ENCODE measurements at regions not wholly inside any gene's neighbourhood (a gene's known extent, or its start where the extent isn't known, plus 50 kb on each side); places are given as distances from the start of the nearest gene placed in this dataset.

DNA sequence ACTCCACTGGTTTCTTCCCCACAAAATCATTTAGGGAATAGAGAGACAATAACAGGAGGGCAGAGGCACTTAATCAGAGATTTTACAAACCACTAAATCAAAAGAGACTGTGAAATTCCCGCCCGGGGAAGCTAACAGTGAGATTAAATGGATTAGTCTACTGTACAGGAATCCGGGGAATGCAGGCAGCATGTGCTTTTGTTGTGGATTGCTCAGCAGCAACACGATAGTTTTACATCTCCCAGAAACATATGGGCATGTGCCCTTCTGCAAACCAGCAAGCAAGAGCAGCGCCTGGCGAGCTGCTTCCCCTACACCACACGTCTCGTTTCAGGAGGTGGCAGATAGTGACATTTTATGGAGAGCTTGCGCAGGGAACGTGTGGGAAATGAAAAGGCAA, 382.3 kb downstream of the CD83 start:
- H4K20me1 ChIP-seq (ENCODE audit: insufficient read depth), result no peaks in the 10 kb centered on the region
- peak overlapping the region; percentile 10; the same call in 1 of the 2 replicates for H3K4me3 ChIP-seq
- no peaks in the 10 kb centered on the region for H3K79me2 ChIP-seq (ENCODE audit: low read depth)
- peak overlapping the region; percentile 52 for H3K4me2 ChIP-seq
- H2AFZ ChIP-seq, result no peak overlapping the region
- H3K4me1 ChIP-seq (replicated peaks; ENCODE audit: insufficient read depth), result peaks cover 14% of the 10 kb centered on the region; the same call in 1 of the 2 replicates
- DNase-seq, result peak; percentile 64 to 67
- no peaks in the 10 kb centered on the region for H3K36me3 ChIP-seq (ENCODE audit: low read depth)
- ChIA-PET POLR2A (ENCODE audit: unreplicated experiment) (interaction anchor here (0.6 kb wide), 1 partner anchor 289 kb away, joined by 3 read pairs; no protein-coding TSS in a partner anchor), CTCF (no interaction called here)
- TF ChIP-seq EZH2 (IDR thresholded peaks at IDR 0.05; ENCODE audit: low read depth) (no peak), CTCF (conservative IDR thresholded peaks at IDR 0.05) (no peak)
- no peaks in the 10 kb centered on the region for H3K9me3 ChIP-seq (ENCODE audit: insufficient read depth, low read depth)
- intact Hi-C loops (cut with micrococcal nuclease; ENCODE audit: unreplicated experiment), result loop anchor here (2.0 kb wide), 1 partner anchor 289 kb away; no protein-coding TSS in a partner anchor
- no peaks in the 10 kb centered on the region for H3K27me3 ChIP-seq (ENCODE audit: insufficient read depth, low read depth)
- H3K9me2 ChIP-seq (ENCODE audit: insufficient read depth), result no peaks in the 10 kb centered on the region
- no peak overlapping the region for H3K27ac ChIP-seq
- no TSS peak for BruUV-seq (replicated peaks)
- no peaks in the 10 kb centered on the region; the same call in 1 of the 2 replicates for H3F3A ChIP-seq (ENCODE audit: insufficient read depth, low read depth)

GRCh38 chr6:14500809-14501208, 383.2 kb downstream of the CD83 start:
- TF ChIP-seq EZH2 (IDR thresholded peaks at IDR 0.05; ENCODE audit: low read depth) (no peak), CTCF (conservative IDR thresholded peaks at IDR 0.05) (no peak)
- Histone ChIP-seq H3K27me3 (ENCODE audit: insufficient read depth, low read depth) (no peaks in the 10 kb centered on the region), H3K4me2 (no peak overlapping the region), H3K9me3 (ENCODE audit: insufficient read depth, low read depth) (no peaks in the 10 kb centered on the region), H3K4me1 (replicated peaks; ENCODE audit: insufficient read depth) (peaks cover 14% of the 10 kb centered on the region; the same call in 1 of the 2 replicates), H3F3A (ENCODE audit: insufficient read depth, low read depth) (no peaks in the 10 kb centered on the region; the same call in 1 of the 2 replicates), H4K20me1 (ENCODE audit: insufficient read depth) (no peaks in the 10 kb centered on the region), H2AFZ (no peak overlapping the region), H3K4me3 (no peak overlapping the region), H3K79me2 (ENCODE audit: low read depth) (no peaks in the 10 kb centered on the region), H3K9me2 (ENCODE audit: insufficient read depth) (no peaks in the 10 kb centered on the region), H3K36me3 (ENCODE audit: low read depth) (no peaks in the 10 kb centered on the region), H3K27ac (no peak overlapping the region)
- ChIA-PET POLR2A (ENCODE audit: unreplicated experiment) (no interaction called here), CTCF (no interaction called here)
- no peak for DNase-seq
- no TSS peak for BruUV-seq (replicated peaks)
- intact Hi-C loops (cut with micrococcal nuclease; ENCODE audit: unreplicated experiment), result no loop called here

- no peaks in the 10 kb centered on the region for H3K9me3 ChIP-seq (ENCODE audit: insufficient read depth, low read depth)
- H3K27ac ChIP-seq, result no peak overlapping the region
- no peak overlapping the region for H2AFZ ChIP-seq
- H3F3A ChIP-seq (ENCODE audit: insufficient read depth, low read depth), result no peaks in the 10 kb centered on the region; the same call in 1 of the 2 replicates
- ChIA-PET POLR2A (ENCODE audit: unreplicated experiment) (no interaction called here), CTCF (no interaction called here)
- no peak for DNase-seq
- H3K79me2 ChIP-seq (ENCODE audit: low read depth), result no peaks in the 10 kb centered on the region
- BruUV-seq (replicated peaks), result no TSS peak
- H3K9me2 ChIP-seq (ENCODE audit: insufficient read depth), result no peaks in the 10 kb centered on the region
- H3K36me3 ChIP-seq (ENCODE audit: low read depth), result no peaks in the 10 kb centered on the region
- intact Hi-C loops (cut with micrococcal nuclease; ENCODE audit: unreplicated experiment), result no loop called here
- TF ChIP-seq EZH2 (IDR thresholded peaks at IDR 0.05; ENCODE audit: low read depth), result no peak
- TF ChIP-seq CTCF (conservative IDR thresholded peaks at IDR 0.05), result no peak
- no peak overlapping the region for H3K4me2 ChIP-seq
- H4K20me1 ChIP-seq (ENCODE audit: insufficient read depth), result no peaks in the 10 kb centered on the region
- peaks cover 14% of the 10 kb centered on the region; the same call in 1 of the 2 replicates for H3K4me1 ChIP-seq (replicated peaks; ENCODE audit: insufficient read depth)
- H3K27me3 ChIP-seq (ENCODE audit: insufficient read depth, low read depth), result no peaks in the 10 kb centered on the region
- H3K4me3 ChIP-seq, result no peak overlapping the region
Measured at GRCh38 chr6:14501240-14501639, 383.7 kb downstream of the CD83 start.
